Hematopoietic multipotent progenitor cell treated with erythropoietin and hydrocortisone succinate and interleukin-3 and kit ligand, for 6 days (in vitro differentiated cells): ENCODE measurements at regions not wholly inside any gene's neighbourhood (a gene's known extent, or its start where the extent isn't known, plus 50 kb on each side); places are given as distances from the start of the nearest gene placed in this dataset.
"Not testable (repeated sequence)": the region's sequence is repeated elsewhere in the genome, so short reads cannot be mapped to it uniquely, and the experiment has no call there.

Source experiments
- DNase-seq: peaks from one replicate; pipeline ENCODE4 v3.0.0-alpha.2; 2015

- no peak for DNase-seq
Observed at GRCh38 chr6:113755449-113756289, 101.5 kb upstream of the MARCKS start.

- no peak for DNase-seq
Observed at GRCh38 chr6:113756290-113756665, 100.9 kb upstream of the MARCKS start.

GRCh38 chr6:113758214-113758613 is 98.9 kb upstream of the MARCKS start:
- no peak for DNase-seq

- no peak for DNase-seq
Observed at GRCh38 chr6:113758826-113759574, 98.1 kb upstream of the MARCKS start.

GRCh38 chr6:113762641-113763040 is 94.5 kb upstream of the MARCKS start:
- no peak for DNase-seq

GRCh38 chr6:113763311-113763766 is 93.8 kb upstream of the MARCKS start:
- DNase-seq, result no peak

GRCh38 chr6:113763876-113764275 is 93.3 kb upstream of the MARCKS start:
- peak; percentile 16 for DNase-seq

- DNase-seq, result no peak
Observed at GRCh38 chr6:113765909-113766308, 91.2 kb upstream of the MARCKS start.

GRCh38 chr6:113767985-113768384 is 89.2 kb upstream of the MARCKS start:
- no peak for DNase-seq

GRCh38 chr6:113772961-113773360 is 84.2 kb upstream of the MARCKS start:
- DNase-seq, result no peak

GRCh38 chr6:113774127-113774825 is 82.9 kb upstream of the MARCKS start:
- peak; percentile 12 for DNase-seq

GRCh38 chr6:113776998-113777397 is 80.1 kb upstream of the MARCKS start:
- DNase-seq, result no peak

- DNase-seq, result no peak
Observed at GRCh38 chr6:113777601-113778000, 79.5 kb upstream of the MARCKS start.

- DNase-seq, result no peak
Observed at GRCh38 chr6:113779656-113780055, 77.5 kb upstream of the MARCKS start.

- DNase-seq, result no peak
Observed at GRCh38 chr6:113782636-113783035, 74.5 kb upstream of the MARCKS start.

GRCh38 chr6:113786168-113786567 is 71.0 kb upstream of the MARCKS start:
- no peak for DNase-seq

- no peak for DNase-seq
Observed at GRCh38 chr6:113788586-113788985, 68.6 kb upstream of the MARCKS start.

- not testable (repeated sequence) for DNase-seq
Observed at GRCh38 chr6:113791225-113791624, 65.9 kb upstream of the MARCKS start.

- DNase-seq, result not testable (repeated sequence)
Observed at GRCh38 chr6:113795371-113795770, 61.8 kb upstream of the MARCKS start.

GRCh38 chr6:113796038-113796437 is 61.1 kb upstream of the MARCKS start:
- DNase-seq, result no peak

GRCh38 chr6:113802779-113803178 is 54.4 kb upstream of the MARCKS start:
- DNase-seq, result no peak

GRCh38 chr6:113805173-113805790 is 51.9 kb upstream of the MARCKS start:
- no peak for DNase-seq
